ENCODE measurements at regions not wholly inside any gene's neighbourhood (a gene's known extent, or its start where the extent isn't known, plus 50 kb on each side); places are given as distances from the start of the nearest gene placed in this dataset.

DNA sequence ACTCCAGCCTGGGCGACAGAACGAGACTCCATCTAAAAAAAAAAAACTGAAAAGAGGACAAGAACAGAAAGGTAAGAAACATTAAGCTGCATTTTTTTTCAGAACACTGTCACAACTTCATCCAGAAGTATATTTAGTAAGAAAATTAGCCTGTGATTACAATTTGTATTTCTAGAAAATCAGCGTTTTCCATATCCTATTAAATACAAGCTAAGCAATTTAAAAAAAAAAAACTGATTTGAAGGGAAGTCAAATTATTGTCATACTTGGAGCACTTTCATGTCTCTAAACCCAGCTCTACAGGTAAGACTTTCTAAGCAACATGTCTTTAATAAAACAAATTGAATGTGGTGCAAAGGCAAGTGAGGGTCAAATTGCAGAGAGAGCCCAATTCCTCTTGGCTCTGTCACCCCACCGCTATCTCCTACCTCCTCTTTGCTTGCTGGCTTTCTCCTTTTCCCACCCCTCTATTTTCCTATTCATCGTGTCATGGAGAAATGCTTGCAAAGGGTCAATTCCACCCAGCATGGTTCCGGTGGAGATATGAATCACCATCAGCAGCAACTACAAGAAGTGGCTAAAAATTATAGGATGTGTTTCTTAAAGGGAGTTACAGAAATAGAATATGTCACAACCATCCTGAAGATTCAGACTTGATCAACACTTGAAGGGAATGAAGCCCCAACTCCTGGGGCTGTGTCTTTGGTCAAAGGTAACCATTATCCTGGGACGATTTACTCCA lies 68.4 kb upstream of the BCL11A start:
- Histone ChIP-seq H3K9me3 (ENCODE audit: control insufficient read depth in 1 of 2, insufficient read depth in 1 of 2, low read length in 2 of 2) (no peaks in the 10 kb centered on the region), H3K27me3 (ENCODE audit: control insufficient read depth in 1 of 2, insufficient read depth in 2 of 2, low read length in 2 of 2) (peaks cover 2 to 9% of the 10 kb centered on the region in 2 experiments), H3K4me1 (ENCODE audit: insufficient read depth, low read length) (no peaks in the 10 kb centered on the region), H3K4me3 (ENCODE audit: low read length) (no peak overlapping the region), H3K36me3 (ENCODE audit: insufficient read depth, low read length) (no peaks in the 10 kb centered on the region), H3K27ac (ENCODE audit: low read depth in 1 of 2, low read length in 2 of 2) (no peak overlapping the region)
- Mint-ChIP-seq H3K27me3 (peaks cover 13% of the 10 kb centered on the region), H3K36me3 (ENCODE audit: low read depth) (no peaks in the 10 kb centered on the region), H3K4me3 (no peak overlapping the region), H3K4me1 (ENCODE audit: low read depth) (no peaks in the 10 kb centered on the region), H3K9me3 (no peaks in the 10 kb centered on the region), H3K27ac (no peak overlapping the region)
- ChIA-PET CTCF (no interaction called here), POLR2A (no interaction called here)
- no peak for ATAC-seq (ENCODE audit: poor library complexity)
- intact Hi-C loops (cut with DNase I, micrococcal nuclease): no loop called here
- DNase-seq: no peak
- TF ChIP-seq, protein P1, sequence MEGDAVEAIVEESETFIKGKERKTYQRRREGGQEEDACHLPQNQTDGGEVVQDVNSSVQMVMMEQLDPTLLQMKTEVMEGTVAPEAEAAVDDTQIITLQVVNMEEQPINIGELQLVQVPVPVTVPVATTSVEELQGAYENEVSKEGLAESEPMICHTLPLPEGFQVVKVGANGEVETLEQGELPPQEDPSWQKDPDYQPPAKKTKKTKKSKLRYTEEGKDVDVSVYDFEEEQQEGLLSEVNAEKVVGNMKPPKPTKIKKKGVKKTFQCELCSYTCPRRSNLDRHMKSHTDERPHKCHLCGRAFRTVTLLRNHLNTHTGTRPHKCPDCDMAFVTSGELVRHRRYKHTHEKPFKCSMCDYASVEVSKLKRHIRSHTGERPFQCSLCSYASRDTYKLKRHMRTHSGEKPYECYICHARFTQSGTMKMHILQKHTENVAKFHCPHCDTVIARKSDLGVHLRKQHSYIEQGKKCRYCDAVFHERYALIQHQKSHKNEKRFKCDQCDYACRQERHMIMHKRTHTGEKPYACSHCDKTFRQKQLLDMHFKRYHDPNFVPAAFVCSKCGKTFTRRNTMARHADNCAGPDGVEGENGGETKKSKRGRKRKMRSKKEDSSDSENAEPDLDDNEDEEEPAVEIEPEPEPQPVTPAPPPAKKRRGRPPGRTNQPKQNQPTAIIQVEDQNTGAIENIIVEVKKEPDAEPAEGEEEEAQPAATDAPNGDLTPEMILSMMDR (IDR thresholded peaks at IDR 0.05): no peak

DNA sequence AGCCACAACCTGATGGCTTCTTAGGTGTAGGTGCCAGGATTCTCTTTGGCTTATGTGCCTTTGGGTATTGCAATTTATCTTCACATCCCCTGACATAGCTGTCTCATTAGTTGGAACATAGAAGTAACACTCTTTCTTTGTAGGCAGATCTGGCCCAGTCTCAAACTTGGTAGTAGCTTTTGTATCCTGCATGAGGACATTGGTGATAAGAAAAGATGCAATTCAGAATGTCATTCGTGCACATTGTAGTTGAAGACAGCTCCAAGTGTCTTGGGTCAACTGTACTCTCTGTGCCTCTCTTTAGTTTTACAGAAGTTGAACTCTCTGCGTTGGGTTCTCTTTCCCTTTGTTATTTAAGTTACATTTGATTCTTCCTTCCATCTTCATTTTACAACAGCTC lies 69.6 kb upstream of the BCL11A start:
- Mint-ChIP-seq H3K9me3 (no peaks in the 10 kb centered on the region), H3K4me3 (no peak overlapping the region), H3K36me3 (ENCODE audit: low read depth) (no peaks in the 10 kb centered on the region), H3K4me1 (ENCODE audit: low read depth) (no peaks in the 10 kb centered on the region), H3K27me3 (peaks cover 23% of the 10 kb centered on the region), H3K27ac (no peak overlapping the region)
- Histone ChIP-seq H3K27me3 (ENCODE audit: control insufficient read depth in 1 of 2, insufficient read depth in 2 of 2, low read length in 2 of 2) (peaks cover 2 to 9% of the 10 kb centered on the region in 2 experiments), H3K27ac (ENCODE audit: low read depth in 1 of 2, low read length in 2 of 2) (no peak overlapping the region), H3K9me3 (ENCODE audit: control insufficient read depth in 1 of 2, insufficient read depth in 1 of 2, low read length in 2 of 2) (no peaks in the 10 kb centered on the region), H3K4me1 (ENCODE audit: insufficient read depth, low read length) (no peaks in the 10 kb centered on the region), H3K36me3 (ENCODE audit: insufficient read depth, low read length) (no peaks in the 10 kb centered on the region), H3K4me3 (ENCODE audit: low read length) (no peak overlapping the region)
- no peak for ATAC-seq (ENCODE audit: poor library complexity)
- intact Hi-C loops (cut with DNase I, micrococcal nuclease): no loop called here
- CTCF ChIA-PET: no interaction called here
- POLR2A ChIA-PET: no interaction called here
- DNase-seq: no peak
- TF ChIP-seq, protein P1 (IDR thresholded peaks at IDR 0.05): no peak

DNA sequence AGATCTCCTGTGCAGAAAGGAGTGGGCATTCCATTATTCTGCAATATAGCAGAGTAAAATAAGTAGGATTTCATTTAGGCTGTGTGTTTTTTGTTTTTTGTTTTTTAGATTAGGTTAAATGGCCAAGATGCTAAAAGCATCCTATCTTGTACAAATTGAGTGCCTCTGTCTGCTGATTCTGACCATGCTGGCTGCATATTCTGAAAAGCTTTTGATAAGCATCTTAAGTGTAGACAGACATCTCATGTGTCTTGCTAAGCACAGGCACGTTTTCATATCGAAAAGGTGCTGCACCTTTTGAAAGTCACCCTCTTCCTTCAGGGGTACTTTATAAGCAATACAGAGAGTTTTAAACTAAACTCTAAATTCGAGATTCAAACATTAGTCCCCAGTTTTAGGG lies 74.0 kb upstream of the BCL11A start:
- intact Hi-C loops (cut with DNase I, micrococcal nuclease): no loop called here

More for the DNA sequence above, 74.0 kb upstream of the BCL11A start:
- ATAC-seq (ENCODE audit: poor library complexity) (no peak), DNase-seq (no peak)
- H3K27ac Mint-ChIP-seq: no peak overlapping the region
- H3K36me3 Mint-ChIP-seq (ENCODE audit: low read depth): no peaks in the 10 kb centered on the region
- H3K9me3 Mint-ChIP-seq: no peaks in the 10 kb centered on the region
- H3K27me3 ChIP-seq (ENCODE audit: control insufficient read depth in 1 of 2, insufficient read depth in 2 of 2, low read length in 2 of 2): peaks cover 5 to 6% of the 10 kb centered on the region in 2 experiments
- no peaks in the 10 kb centered on the region for H3K9me3 ChIP-seq (ENCODE audit: control insufficient read depth in 1 of 2, insufficient read depth in 1 of 2, low read length in 2 of 2)
- H3K27ac ChIP-seq (ENCODE audit: low read depth in 1 of 2, low read length in 2 of 2): no peak overlapping the region
- no peak overlapping the region for H3K4me3 Mint-ChIP-seq
- H3K4me1 Mint-ChIP-seq (ENCODE audit: low read depth): no peaks in the 10 kb centered on the region
- no peak overlapping the region for H3K4me3 ChIP-seq (ENCODE audit: low read length)
- H3K4me1 ChIP-seq (ENCODE audit: insufficient read depth, low read length): no peaks in the 10 kb centered on the region
- TF ChIP-seq, protein P1 (IDR thresholded peaks at IDR 0.05): no peak
- H3K27me3 Mint-ChIP-seq: peaks cover 40% of the 10 kb centered on the region
- no peaks in the 10 kb centered on the region for H3K36me3 ChIP-seq (ENCODE audit: insufficient read depth, low read length)
- CTCF ChIA-PET: no interaction called here
- POLR2A ChIA-PET: no interaction called here

All from CD4-positive, alpha-beta T cell (primary cell).